Vagina (tissue), 2 donors: ENCODE measurements at regions not wholly inside any gene's neighbourhood (a gene's known extent, or its start where the extent isn't known, plus 50 kb on each side); places are given as distances from the start of the nearest gene placed in this dataset.

Experiments used
- DNase-seq, 2 donors: peaks; one replicate each; pipeline ENCODE4 v3.0.0-alpha.2; 2017; ENCODE audit errors: extremely low spot score in 2 of 2
- H3K27ac ChIP-seq: fragments of 200-600 bp; sonication (generic); one replicate; pipeline ENCODE4 v1.5.1; 2019
- H3K27me3 ChIP-seq: fragments of 200-600 bp; sonication (generic); one replicate; pipeline ENCODE4 v1.5.1; 2019
- H3K36me3 ChIP-seq, 2 donors: fragments of 200-600 bp; sonication (generic); one replicate each; pipeline ENCODE4 v1.5.1; 2017 to 2019
- H3K4me1 ChIP-seq: fragments of 200-600 bp; sonication (generic); one replicate; pipeline ENCODE4 v1.5.1; 2019
- H3K4me3 ChIP-seq, 2 donors: fragments of 200-600 bp; sonication (generic); 1 replicate in 1 of 2; 2 replicates in 1 of 2; pipeline ENCODE4 v1.5.1; 2016 to 2019
- H3K9me3 ChIP-seq: fragments of 200-600 bp; sonication (generic); one replicate; pipeline ENCODE4 v1.5.1; 2019
- CTCF ChIP-seq, 3 experiments: fragments of 450-650 bp in 2 of 3; fragments of 200-600 bp in 1 of 3; sonication (generic) in 1 of 3; IDR thresholded peaks; one replicate each; pipeline ENCODE4 v1.5.1; 2017 to 2019; ENCODE audit warnings: antibody characterized with exemption in 3 of 3, mild to moderate bottlenecking in 2 of 3, moderate library complexity in 2 of 3
- POLR2A ChIP-seq, 2 donors: fragments of 450-650 bp; IDR thresholded peaks; one replicate each; pipeline ENCODE4 v1.6.1; 2017; ENCODE audit warnings: antibody characterized with exemption in 2 of 2, mild to moderate bottlenecking in 2 of 2, moderate library complexity in 2 of 2
- POLR2AphosphoS5 ChIP-seq, 2 donors: sonication (generic); formaldehyde crosslinking; IDR thresholded peaks; one replicate each; pipeline ENCODE4 v1.9.0; 2017; ENCODE audit warnings: antibody characterized with exemption in 2 of 2, mild to moderate bottlenecking in 2 of 2, low read depth in 1 of 2; ENCODE audit not compliant: insufficient read depth in 1 of 2
- intact Hi-C: fragments of 100-400 bp; cut with DNase I; formaldehyde crosslinking; loops from one replicate; pipeline ENCODE4 v1.15.1; 2023

- peaks cover 19% of the 10 kb centered on the region for H3K4me1 ChIP-seq
- H3K9me3 ChIP-seq: no peaks in the 10 kb centered on the region
- peak overlapping the region; percentile 1 for H3K27ac ChIP-seq
- TF ChIP-seq CTCF (IDR thresholded peaks at IDR 0.05): no peak
- TF ChIP-seq POLR2AphosphoS5 (IDR thresholded peaks at IDR 0.05; ENCODE audit: insufficient read depth in 1 of 2, low read depth in 1 of 2): no peak
- no peak for TF ChIP-seq POLR2A (IDR thresholded peaks at IDR 0.05)
- no peaks in the 10 kb centered on the region for H3K36me3 ChIP-seq
- intact Hi-C loops: no loop called here
- H3K4me3 ChIP-seq: no peak overlapping the region
- no peaks in the 10 kb centered on the region for H3K27me3 ChIP-seq
- no peak for DNase-seq
These were observed 182.4 kb upstream of the MCHR2 start for GRCh38 chr6:100176311-100176950.

- Histone ChIP-seq H3K27ac (peak overlapping the region; percentile 1), H3K4me1 (peaks cover 19% of the 10 kb centered on the region), H3K36me3 (no peaks in the 10 kb centered on the region), H3K27me3 (no peaks in the 10 kb centered on the region), H3K4me3 (no peak overlapping the region), H3K9me3 (no peaks in the 10 kb centered on the region)
- TF ChIP-seq CTCF (IDR thresholded peaks at IDR 0.05): no peak
- no peak for TF ChIP-seq POLR2A (IDR thresholded peaks at IDR 0.05)
- TF ChIP-seq POLR2AphosphoS5 (IDR thresholded peaks at IDR 0.05; ENCODE audit: insufficient read depth in 1 of 2, low read depth in 1 of 2): peak in 1 of 2 donors; percentile 23
- DNase-seq: no peak
- intact Hi-C loops: no loop called here
These were observed 181.8 kb upstream of the MCHR2 start for GRCh38 chr6:100175814-100176310.

DNA sequence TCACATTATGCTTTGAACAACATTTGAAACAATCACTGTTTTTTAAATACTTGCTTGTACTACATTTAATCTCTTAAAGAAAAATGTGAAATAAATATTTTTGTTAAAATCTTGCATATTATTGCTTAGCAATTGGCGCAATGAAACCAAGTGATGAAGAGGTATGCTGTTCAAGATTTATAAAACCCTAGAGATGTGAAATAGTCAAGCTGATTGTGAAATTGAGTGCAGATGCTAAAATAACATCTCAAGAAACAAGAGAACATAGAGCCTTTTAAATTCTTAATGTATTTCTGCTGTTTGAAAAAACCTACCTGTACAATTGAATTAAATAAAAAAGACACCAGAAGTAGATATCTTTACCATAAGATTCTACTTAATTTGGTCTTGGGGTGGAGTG, 179.2 kb upstream of the MCHR2 start:
- TF ChIP-seq CTCF (IDR thresholded peaks at IDR 0.05): no peak
- no peak for TF ChIP-seq POLR2AphosphoS5 (IDR thresholded peaks at IDR 0.05; ENCODE audit: insufficient read depth in 1 of 2, low read depth in 1 of 2)
- TF ChIP-seq POLR2A (IDR thresholded peaks at IDR 0.05): no peak
- Histone ChIP-seq H3K4me3 (no peak overlapping the region), H3K4me1 (peaks cover 19% of the 10 kb centered on the region), H3K27ac (no peak overlapping the region), H3K9me3 (no peaks in the 10 kb centered on the region), H3K36me3 (no peaks in the 10 kb centered on the region), H3K27me3 (no peaks in the 10 kb centered on the region)
- intact Hi-C loops: no loop called here
- DNase-seq: no peak

GRCh38 chr6:100172322-100172713, 178.3 kb upstream of the MCHR2 start:
- TF ChIP-seq POLR2AphosphoS5 (IDR thresholded peaks at IDR 0.05; ENCODE audit: insufficient read depth in 1 of 2, low read depth in 1 of 2) (no peak), POLR2A (IDR thresholded peaks at IDR 0.05) (no peak), CTCF (IDR thresholded peaks at IDR 0.05) (no peak)
- H3K9me3 ChIP-seq: no peaks in the 10 kb centered on the region
- peaks cover 13% of the 10 kb centered on the region for H3K4me1 ChIP-seq
- no peak for DNase-seq
- H3K27ac ChIP-seq: no peak overlapping the region
- no peaks in the 10 kb centered on the region for H3K36me3 ChIP-seq
- intact Hi-C loops: no loop called here
- no peaks in the 10 kb centered on the region for H3K27me3 ChIP-seq
- H3K4me3 ChIP-seq: no peak overlapping the region

- no peak for TF ChIP-seq CTCF (IDR thresholded peaks at IDR 0.05)
- TF ChIP-seq POLR2AphosphoS5 (IDR thresholded peaks at IDR 0.05; ENCODE audit: insufficient read depth in 1 of 2, low read depth in 1 of 2): no peak
- no peak for TF ChIP-seq POLR2A (IDR thresholded peaks at IDR 0.05)
- H3K36me3 ChIP-seq: no peaks in the 10 kb centered on the region
- no peaks in the 10 kb centered on the region for H3K9me3 ChIP-seq
- DNase-seq: no peak
- H3K27me3 ChIP-seq: no peaks in the 10 kb centered on the region
- peaks cover 8% of the 10 kb centered on the region for H3K4me1 ChIP-seq
- H3K27ac ChIP-seq: no peak overlapping the region
- H3K4me3 ChIP-seq: no peak overlapping the region
- intact Hi-C loops: no loop called here
These were observed 177.7 kb upstream of the MCHR2 start for GRCh38 chr6:100171533-100172321.
